Activated CD8-positive, alpha-beta T cell treated with anti-CD3 and anti-CD28 coated beads for 36 hours (primary cell): ENCODE measurements at regions not wholly inside any gene's neighbourhood (a gene's known extent, or its start where the extent isn't known, plus 50 kb on each side); places are given as distances from the start of the nearest gene placed in this dataset.
"Not testable (repeated sequence)": the region's sequence is repeated elsewhere in the genome, so short reads cannot be mapped to it uniquely, and the experiment has no call there.

ENCODE experiments used
- ATAC-seq: fragments of 200-7000 bp; cut with Tn5 transposase; one replicate; pipeline ENCODE4 v1.10.0; 2021; ENCODE audit warnings: mild to moderate bottlenecking, moderate library complexity
- CTCF ChIA-PET: fragments of 350-600 bp; sonication (Branson Sonifier 250); formaldehyde crosslinking; loops from one replicate; lab custom pipeline; 2021; ENCODE audit warnings: antibody characterized with exemption; lab: Charles Lee
- POLR2A ChIA-PET: fragments of 350-600 bp; sonication (Branson Sonifier 250); formaldehyde crosslinking; loops from one replicate; lab custom pipeline; 2021; ENCODE audit warnings: antibody characterized with exemption; lab: Charles Lee
- DNase-seq: peaks from one replicate; pipeline ENCODE4 v3.0.0-alpha.2; 2020
- H3K27ac Mint-ChIP-seq: one replicate; pipeline ENCODE4 v1.8.0; 2021; ENCODE audit warnings: mild to moderate bottlenecking, mixed read lengths
- H3K27me3 Mint-ChIP-seq: one replicate; pipeline ENCODE4 v1.8.0; 2021; ENCODE audit warnings: mixed read lengths
- H3K36me3 Mint-ChIP-seq: one replicate; pipeline ENCODE4 v1.8.0; 2021; ENCODE audit warnings: low read depth, mixed read lengths
- H3K4me1 Mint-ChIP-seq: one replicate; pipeline ENCODE4 v1.8.0; 2021; ENCODE audit warnings: low read depth, mixed read lengths
- H3K4me3 Mint-ChIP-seq: one replicate; pipeline ENCODE4 v1.8.0; 2021; ENCODE audit warnings: mild to moderate bottlenecking, moderate library complexity, mixed read lengths
- H3K9me3 Mint-ChIP-seq: one replicate; pipeline ENCODE4 v1.8.0; 2021; ENCODE audit warnings: mixed read lengths
- CTCF ChIP-seq: fragments of 200-600 bp; IDR thresholded peaks from one replicate; pipeline ENCODE4 v1.8.0; 2022; ENCODE audit warnings: antibody characterized with exemption, mild to moderate bottlenecking
- intact Hi-C: fragments of 100-400 bp; cut with micrococcal nuclease; formaldehyde crosslinking; loops from one replicate; pipeline ENCODE4 v1.10.0; 2022

DNA sequence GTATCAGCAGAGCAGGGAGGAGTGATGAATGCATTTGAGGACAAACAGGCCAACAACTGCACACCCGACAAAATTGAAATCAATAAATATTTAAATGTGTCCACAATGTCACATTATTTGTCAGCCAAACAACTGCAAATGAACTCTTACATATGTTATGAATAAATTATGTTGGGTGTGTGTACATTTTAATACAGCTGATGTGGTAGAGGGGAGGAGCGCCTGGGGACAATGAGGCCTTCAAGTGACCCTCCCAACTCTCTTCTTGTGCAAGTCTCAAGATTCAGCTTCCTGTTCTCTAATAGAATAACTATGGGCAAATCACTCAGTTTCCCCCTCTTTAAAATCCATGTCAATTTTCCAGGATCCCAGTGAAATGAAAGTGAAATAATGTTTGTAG, 303.2 kb downstream of the TSHZ3 start:
- TF ChIP-seq CTCF = no peak
- CTCF ChIA-PET = no interaction called here
- intact Hi-C loops = no loop called here
- DNase-seq (no peak), ATAC-seq (no peak)
- no peak overlapping the region for H3K4me3 Mint-ChIP-seq
- H3K27ac Mint-ChIP-seq = no peak overlapping the region
- no peaks in the 10 kb centered on the region for H3K36me3 Mint-ChIP-seq
- H3K9me3 Mint-ChIP-seq = no peaks in the 10 kb centered on the region
- H3K4me1 Mint-ChIP-seq = no peaks in the 10 kb centered on the region
- POLR2A ChIA-PET = no interaction called here
- peaks cover 3% of the 10 kb centered on the region for H3K27me3 Mint-ChIP-seq

GRCh38 chr19:31041461-31041860, 307.8 kb downstream of the TSHZ3 start:
- Mint-ChIP-seq H3K4me3 (no peak overlapping the region), H3K27me3 (peaks cover 12% of the 10 kb centered on the region), H3K4me1 (no peaks in the 10 kb centered on the region), H3K9me3 (no peaks in the 10 kb centered on the region), H3K27ac (no peak overlapping the region), H3K36me3 (no peaks in the 10 kb centered on the region)
- ChIA-PET POLR2A (no interaction called here), CTCF (no interaction called here)
- no peak for TF ChIP-seq CTCF
- intact Hi-C loops = no loop called here
- ATAC-seq = no peak
- no peak for DNase-seq

GRCh38 chr19:31039151-31039550, 310.1 kb downstream of the TSHZ3 start:
- DNase-seq (no peak), ATAC-seq (no peak)
- Mint-ChIP-seq H3K9me3 (no peaks in the 10 kb centered on the region), H3K4me3 (no peak overlapping the region), H3K27ac (no peak overlapping the region), H3K27me3 (peaks cover 15% of the 10 kb centered on the region), H3K36me3 (no peaks in the 10 kb centered on the region), H3K4me1 (no peaks in the 10 kb centered on the region)
- intact Hi-C loops = no loop called here
- ChIA-PET CTCF (no interaction called here), POLR2A (no interaction called here)
- TF ChIP-seq CTCF = no peak

DNA sequence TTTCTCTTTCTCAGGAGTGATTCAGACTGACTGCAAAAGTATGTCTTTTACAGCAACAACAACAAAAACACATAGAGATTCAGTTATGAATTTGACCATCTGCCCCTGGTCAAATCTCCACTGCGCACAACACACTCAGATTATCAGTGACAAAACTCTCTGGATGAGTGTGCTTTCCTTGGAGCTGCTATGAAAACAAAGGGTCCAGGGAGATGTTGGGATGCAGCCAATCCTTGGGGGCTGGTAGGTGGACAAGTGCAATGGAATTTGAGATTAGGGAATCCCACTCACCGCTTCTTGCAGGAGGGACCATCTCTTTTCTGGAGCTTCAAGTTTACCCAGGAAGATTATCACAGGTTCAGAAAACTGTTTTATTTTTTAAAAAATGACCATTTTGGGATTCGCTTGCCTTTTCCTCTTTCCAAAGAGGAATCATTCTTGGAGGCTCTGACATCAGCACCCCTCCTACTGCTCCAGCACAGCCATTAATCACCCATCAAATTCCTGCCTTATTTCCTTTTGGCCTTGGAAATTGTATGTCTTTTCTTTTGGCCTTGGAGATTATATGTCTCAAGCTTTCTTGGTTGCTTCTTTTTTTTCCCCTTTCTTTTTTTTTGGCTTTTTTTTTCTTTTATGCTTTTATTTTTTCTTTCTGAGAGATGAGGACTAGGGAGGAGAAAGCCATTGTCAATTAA, 311.8 kb downstream of the TSHZ3 start:
- intact Hi-C loops = no loop called here
- Mint-ChIP-seq H3K4me3 (no peak overlapping the region), H3K4me1 (no peaks in the 10 kb centered on the region), H3K36me3 (no peaks in the 10 kb centered on the region), H3K27ac (no peak overlapping the region), H3K27me3 (peaks cover 16% of the 10 kb centered on the region), H3K9me3 (no peaks in the 10 kb centered on the region)
- ATAC-seq = no peak
- no peak for TF ChIP-seq CTCF
- DNase-seq = no peak
- POLR2A ChIA-PET = no interaction called here
- CTCF ChIA-PET = no interaction called here

DNA sequence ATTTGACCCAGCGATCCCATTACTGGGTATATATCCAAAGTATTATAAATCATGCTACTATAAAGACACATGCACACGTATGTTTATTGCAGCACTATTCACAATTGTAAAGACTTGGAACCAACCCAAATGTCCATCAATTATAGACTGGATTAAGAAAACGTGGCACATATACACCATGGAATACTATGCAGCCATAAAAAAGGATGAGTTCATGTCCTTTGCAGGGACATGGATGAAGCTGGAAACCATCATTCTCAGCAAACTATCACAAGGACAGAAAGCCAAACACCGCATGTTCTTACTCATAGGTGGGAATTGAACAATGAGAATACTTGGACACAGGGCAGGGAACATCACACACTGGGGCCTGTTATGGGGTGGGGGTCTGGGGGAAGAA, 317.8 kb downstream of the TSHZ3 start:
- DNase-seq, POLR2A ChIA-PET, ATAC-seq, H3K4me3 Mint-ChIP-seq, CTCF ChIA-PET, H3K36me3 Mint-ChIP-seq, H3K27me3 Mint-ChIP-seq, H3K4me1 Mint-ChIP-seq, intact Hi-C loops, H3K27ac Mint-ChIP-seq, H3K9me3 Mint-ChIP-seq: not testable (repeated sequence)

GRCh38 chr19:31023038-31023437, 326.2 kb downstream of the TSHZ3 start:
- H3K4me3 Mint-ChIP-seq = no peak overlapping the region
- H3K27ac Mint-ChIP-seq = no peak overlapping the region
- peaks cover 1% of the 10 kb centered on the region for H3K27me3 Mint-ChIP-seq
- ATAC-seq (no peak), DNase-seq (no peak)
- H3K9me3 Mint-ChIP-seq = peaks cover 3% of the 10 kb centered on the region
- TF ChIP-seq CTCF = no peak
- intact Hi-C loops = no loop called here
- no peaks in the 10 kb centered on the region for H3K36me3 Mint-ChIP-seq
- CTCF ChIA-PET = no interaction called here
- POLR2A ChIA-PET = no interaction called here
- H3K4me1 Mint-ChIP-seq = no peaks in the 10 kb centered on the region
